ENCODE measurements at regions not wholly inside any gene's neighbourhood (a gene's known extent, or its start where the extent isn't known, plus 50 kb on each side); places are given as distances from the start of the nearest gene placed in this dataset.
A peak's percentile ranks its signal among the peaks of the same experiment; 100 is the strongest.

GRCh38 chr19:46546194-46546896, 50.7 kb upstream of the PNMA8B start:
- peak in 18 of 58 donors; percentile 4 to 38 (median 24) for DNase-seq

- no peak for DNase-seq
Observed at GRCh38 chr19:46550684-46551083, 50.4 kb upstream of the CALM3 start.

- DNase-seq, result peak in 1 of 58 donors; percentile 32
Observed at GRCh38 chr19:46551164-46551563, 50.0 kb upstream of the CALM3 start.
